Neural cell (in vitro differentiated cells): ENCODE measurements at regions not wholly inside any gene's neighbourhood (a gene's known extent, or its start where the extent isn't known, plus 50 kb on each side); places are given as distances from the start of the nearest gene placed in this dataset.

ENCODE experiments used
- CTCF ChIP-seq: fragments of 450-650 bp; IDR thresholded peaks from 2 replicates; pipeline ENCODE4 v1.5.1; 2014; ENCODE audit warnings: antibody characterized with exemption, mild to moderate bottlenecking, moderate library complexity; ENCODE audit not compliant: poor library complexity, severe bottlenecking
- POLR2AphosphoS5 ChIP-seq: IDR thresholded peaks from 2 replicates; pipeline ENCODE4 v1.6.1; 2012

GRCh38 chr11:28539239-28540030 is 431.2 kb downstream of the METTL15 start:
- TF ChIP-seq POLR2AphosphoS5: no peak
- TF ChIP-seq CTCF: no peak
